ENCODE measurements at regions not wholly inside any gene's neighbourhood (a gene's known extent, or its start where the extent isn't known, plus 50 kb on each side); places are given as distances from the start of the nearest gene placed in this dataset.

DNA sequence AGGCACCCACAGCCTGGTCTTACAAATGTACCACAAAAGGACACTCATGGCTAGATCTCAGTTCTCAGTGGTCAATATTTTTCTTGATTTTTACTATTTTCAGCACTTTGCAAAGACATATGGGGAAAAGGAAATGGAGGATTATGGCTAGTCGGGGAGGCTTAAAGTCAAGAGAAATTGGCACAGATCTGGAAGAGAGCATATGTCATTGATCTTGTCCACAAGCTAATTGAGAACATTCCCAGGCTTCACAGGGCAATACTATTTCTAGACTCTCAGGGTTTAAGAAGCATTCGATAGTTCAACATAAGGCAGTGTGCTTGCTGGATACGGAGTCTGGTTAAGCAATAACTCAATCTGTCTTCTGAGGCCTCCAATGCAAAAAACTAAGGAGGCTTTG lies 285.8 kb downstream of the ZNF608 start:
- TF ChIP-seq SIN3A (IDR thresholded peaks at IDR 0.05; ENCODE audit: borderline replicate concordance, insufficient read depth, low read length) = no peak
- no peak for TF ChIP-seq POLR2AphosphoS5 (IDR thresholded peaks at IDR 0.05; ENCODE audit: low read depth, low read length)
- TF ChIP-seq FOXP2 (optimal IDR thresholded peaks at IDR 0.05; ENCODE audit: borderline replicate concordance, extremely low read depth, extremely low read length, insufficient read depth) = no peak
- no peak for TF ChIP-seq TAF1 (IDR thresholded peaks at IDR 0.05; ENCODE audit: borderline replicate concordance, insufficient read depth, low read length)
- TF ChIP-seq REST (IDR thresholded peaks at IDR 0.05; ENCODE audit: insufficient read depth in 1 of 2, low read depth in 2 of 2, low read length in 2 of 2) = no peak

GRCh38 chr5:124459984-124460383 lies 286.5 kb downstream of the ZNF608 start:
- no peak for TF ChIP-seq REST (IDR thresholded peaks at IDR 0.05; ENCODE audit: insufficient read depth in 1 of 2, low read depth in 2 of 2, low read length in 2 of 2)
- no peak for TF ChIP-seq FOXP2 (optimal IDR thresholded peaks at IDR 0.05; ENCODE audit: borderline replicate concordance, extremely low read depth, extremely low read length, insufficient read depth)
- TF ChIP-seq POLR2AphosphoS5 (IDR thresholded peaks at IDR 0.05; ENCODE audit: low read depth, low read length) = no peak

GRCh38 chr5:124457901-124458300 lies 288.5 kb downstream of the ZNF608 start:
- TF ChIP-seq SIN3A (IDR thresholded peaks at IDR 0.05; ENCODE audit: borderline replicate concordance, insufficient read depth, low read length) (no peak), TAF1 (IDR thresholded peaks at IDR 0.05; ENCODE audit: borderline replicate concordance, insufficient read depth, low read length) (no peak), POLR2AphosphoS5 (IDR thresholded peaks at IDR 0.05; ENCODE audit: low read depth, low read length) (no peak), REST (IDR thresholded peaks at IDR 0.05; ENCODE audit: insufficient read depth in 1 of 2, low read depth in 2 of 2, low read length in 2 of 2) (no peak), FOXP2 (optimal IDR thresholded peaks at IDR 0.05; ENCODE audit: borderline replicate concordance, extremely low read depth, extremely low read length, insufficient read depth) (no peak)

DNA sequence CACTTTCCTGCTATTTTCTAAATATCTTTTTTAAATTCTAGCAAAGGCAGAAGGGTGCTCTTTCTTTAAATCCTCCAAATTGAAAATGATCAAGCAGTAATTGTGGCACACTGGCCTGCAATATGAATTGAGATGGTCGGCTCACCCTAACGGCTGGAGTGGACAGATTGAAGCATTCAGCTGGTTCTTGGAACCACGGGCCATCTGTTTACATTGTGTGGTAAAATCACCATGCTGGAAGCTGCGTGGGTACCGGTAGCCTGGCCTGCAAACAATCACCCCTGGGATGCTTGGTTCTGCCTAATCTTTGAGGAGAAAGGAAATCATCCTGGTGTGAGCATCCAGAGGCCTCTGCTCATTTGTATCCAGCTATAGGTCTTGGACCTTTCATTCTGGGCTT lies 289.3 kb downstream of the ZNF608 start:
- TF ChIP-seq POLR2AphosphoS5 (IDR thresholded peaks at IDR 0.05; ENCODE audit: low read depth, low read length) (no peak), SIN3A (IDR thresholded peaks at IDR 0.05; ENCODE audit: borderline replicate concordance, insufficient read depth, low read length) (no peak), TAF1 (IDR thresholded peaks at IDR 0.05; ENCODE audit: borderline replicate concordance, insufficient read depth, low read length) (no peak), FOXP2 (optimal IDR thresholded peaks at IDR 0.05; ENCODE audit: borderline replicate concordance, extremely low read depth, extremely low read length, insufficient read depth) (no peak), REST (IDR thresholded peaks at IDR 0.05; ENCODE audit: insufficient read depth in 1 of 2, low read depth in 2 of 2, low read length in 2 of 2) (no peak)

DNA sequence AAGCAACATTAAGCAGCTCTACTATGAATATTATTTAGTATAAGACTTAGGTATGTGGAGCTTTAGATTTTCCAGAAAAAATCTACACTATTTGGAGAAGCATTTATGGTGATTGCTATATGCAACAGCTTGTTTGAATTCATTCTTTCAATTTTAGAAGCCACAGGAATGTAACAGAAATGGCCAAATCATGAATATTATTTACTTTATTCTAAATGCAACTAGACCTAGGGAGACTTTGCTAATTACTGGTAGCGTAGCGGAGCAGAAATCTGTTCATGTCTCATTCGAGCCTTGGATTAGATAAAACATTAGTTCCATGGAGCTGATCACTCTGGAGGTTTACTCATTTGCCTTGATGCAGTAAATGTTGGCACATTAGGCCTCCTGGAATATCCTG lies 290.2 kb downstream of the ZNF608 start:
- no peak for TF ChIP-seq POLR2AphosphoS5 (IDR thresholded peaks at IDR 0.05; ENCODE audit: low read depth, low read length)
- no peak for TF ChIP-seq TAF1 (IDR thresholded peaks at IDR 0.05; ENCODE audit: borderline replicate concordance, insufficient read depth, low read length)
- no peak for TF ChIP-seq SIN3A (IDR thresholded peaks at IDR 0.05; ENCODE audit: borderline replicate concordance, insufficient read depth, low read length)
- TF ChIP-seq REST (IDR thresholded peaks at IDR 0.05; ENCODE audit: insufficient read depth in 1 of 2, low read depth in 2 of 2, low read length in 2 of 2) = no peak
- TF ChIP-seq FOXP2 (optimal IDR thresholded peaks at IDR 0.05; ENCODE audit: borderline replicate concordance, extremely low read depth, extremely low read length, insufficient read depth) = no peak
